IMR-90 (cell line): ENCODE measurements at regions not wholly inside any gene's neighbourhood (a gene's known extent, or its start where the extent isn't known, plus 50 kb on each side); places are given as distances from the start of the nearest gene placed in this dataset.

Experiments used
- ATAC-seq: fragments of 200-7000 bp; cut with Tn5 transposase; 2 replicates; pipeline ENCODE4 v1.9.1; 2020; ENCODE audit warnings: low read depth, mild to moderate bottlenecking, moderate library complexity
- BruUV-seq: library from RNA; stranded (reverse); fragments of 400-500 nt; replicated peaks from 2 replicates; lab custom pipeline; 2021; lab: Mats Ljungman, UMichigan
- CTCF ChIA-PET: fragments of 300-600 bp; formaldehyde crosslinking; extraction: SDS; loops from one replicate; lab custom pipeline; 2021; ENCODE audit warnings: antibody characterized with exemption; lab: Yijun Ruan, JAX
- POLR2A ChIA-PET: fragments of 300-600 bp; sonication (Branson Sonifier 250); formaldehyde crosslinking; loops from one replicate; lab custom pipeline; 2022; ENCODE audit warnings: antibody characterized with exemption; ENCODE audit not compliant: unreplicated experiment; lab: Charles Lee
- DNase-seq: peaks from one replicate; pipeline ENCODE4 v3.0.0; 2013
- H2AFZ ChIP-seq: replicated peaks from 2 replicates; pipeline ENCODE3; 2013; ENCODE audit warnings: low read length, mild to moderate bottlenecking; ENCODE audit not compliant: poor library complexity
- H2AK5ac ChIP-seq: 2 replicates; pipeline ENCODE4 v1.6.1; 2013; ENCODE audit warnings: low read depth, low read length, inconsistent platforms
- H2AK9ac ChIP-seq: replicated peaks from 2 replicates; pipeline ENCODE3; 2013; ENCODE audit warnings: mild to moderate bottlenecking, low read depth, low read length, moderate library complexity; ENCODE audit not compliant: poor library complexity
- H2BK120ac ChIP-seq: 2 replicates; pipeline ENCODE4 v1.6.1; 2013; ENCODE audit warnings: low read depth, low read length, inconsistent platforms
- H2BK15ac ChIP-seq: 3 replicates; pipeline ENCODE4 v1.6.1; 2013; ENCODE audit warnings: low read depth, low read length, inconsistent platforms
- H2BK20ac ChIP-seq: 2 replicates; pipeline ENCODE4 v1.6.1; 2013; ENCODE audit warnings: low read depth, mild to moderate bottlenecking, inconsistent platforms, low read length, moderate library complexity
- H2BK5ac ChIP-seq: 2 replicates; pipeline ENCODE4 v1.6.1; 2013; ENCODE audit warnings: mild to moderate bottlenecking, low read depth, low read length, inconsistent platforms; ENCODE audit not compliant: poor library complexity, severe bottlenecking
- H3K14ac ChIP-seq: replicated peaks from 2 replicates; pipeline ENCODE4 v1.6.1; 2013; ENCODE audit warnings: low read depth, low read length, inconsistent platforms
- H3K18ac ChIP-seq: 2 replicates; pipeline ENCODE4 v1.6.1; 2013; ENCODE audit warnings: low read depth, low read length, control low read depth
- H3K23ac ChIP-seq: 2 replicates; pipeline ENCODE4 v1.6.1; 2013; ENCODE audit warnings: low read depth, low read length, inconsistent platforms
- H3K27ac ChIP-seq: 2 replicates; pipeline ENCODE4 v1.5.1; 2013; ENCODE audit warnings: mild to moderate bottlenecking, control low read depth, low read length; ENCODE audit not compliant: insufficient read depth
- H3K27me3 ChIP-seq: 2 replicates; pipeline ENCODE4 v1.6.1; 2013; ENCODE audit warnings: low read length; ENCODE audit not compliant: control insufficient read depth, insufficient read depth
- H3K36me3 ChIP-seq: 2 replicates; pipeline ENCODE4 v1.6.1; 2013; ENCODE audit warnings: low read length, mixed read lengths; ENCODE audit not compliant: control insufficient read depth, insufficient read depth
- H3K4ac ChIP-seq: 2 replicates; pipeline ENCODE4 v1.6.1; 2013; ENCODE audit warnings: low read depth, low read length, inconsistent platforms
- H3K4me1 ChIP-seq: 2 replicates; pipeline ENCODE4 v1.6.1; 2013; ENCODE audit warnings: low read length, mixed read lengths; ENCODE audit not compliant: control insufficient read depth, insufficient read depth
- H3K4me2 ChIP-seq: 2 replicates; pipeline ENCODE4 v1.6.1; 2013; ENCODE audit warnings: low read depth, mild to moderate bottlenecking, control low read depth, low read length, moderate library complexity
- H3K4me3 ChIP-seq: 2 replicates; pipeline ENCODE4 v1.5.1; 2013; ENCODE audit warnings: low read depth, mild to moderate bottlenecking, control low read depth, low read length, moderate library complexity; ENCODE audit not compliant: insufficient read depth
- H3K56ac ChIP-seq: 2 replicates; pipeline ENCODE4 v1.6.1; 2013; ENCODE audit warnings: low read length, inconsistent platforms; ENCODE audit not compliant: insufficient read depth; ENCODE audit errors: extremely low read depth
- H3K79me1 ChIP-seq, 2 experiments: 2 replicates each; pipeline ENCODE4 v1.6.1; 2013; ENCODE audit warnings: low read length in 2 of 2, inconsistent platforms in 1 of 2, low read depth in 1 of 2
- H3K9ac ChIP-seq: 2 replicates; pipeline ENCODE4 v1.6.1; 2013; ENCODE audit warnings: low read depth, low read length, control low read depth
- H3K9me1 ChIP-seq: 2 replicates; pipeline ENCODE4 v1.6.1; 2013; ENCODE audit warnings: low read length, inconsistent platforms; ENCODE audit not compliant: insufficient read depth
- H3K9me3 ChIP-seq: 2 replicates; pipeline ENCODE4 v1.6.1; 2013; ENCODE audit warnings: low read length; ENCODE audit not compliant: control insufficient read depth, insufficient read depth
- H4K20me1 ChIP-seq: 2 replicates; pipeline ENCODE4 v1.6.1; 2013; ENCODE audit warnings: low read length, inconsistent platforms; ENCODE audit not compliant: insufficient read depth
- H4K5ac ChIP-seq: 2 replicates; pipeline ENCODE4 v1.6.1; 2013; ENCODE audit warnings: mild to moderate bottlenecking, low read depth, low read length, control low read depth
- H4K8ac ChIP-seq, 2 experiments: 2 replicates each; pipeline ENCODE4 v1.6.1; 2013; ENCODE audit warnings: low read depth in 2 of 2, low read length in 2 of 2, control low read depth in 1 of 2, inconsistent platforms in 1 of 2
- H4K91ac ChIP-seq: 2 replicates; pipeline ENCODE4 v1.6.1; 2013; ENCODE audit warnings: low read depth, low read length, inconsistent platforms; ENCODE audit not compliant: insufficient read depth
- BHLHE40 ChIP-seq: fragments of 150-350 bp; IDR thresholded peaks from 2 replicates; pipeline ENCODE4 v1.6.1; 2016; ENCODE audit warnings: mild to moderate bottlenecking, low read depth, low read length
- MAFK ChIP-seq: IDR thresholded peaks from 2 replicates; pipeline ENCODE4 v1.6.1; 2012; ENCODE audit warnings: low read depth, low read length, improper control_type of control experiment
- MXI1 ChIP-seq: IDR thresholded peaks from 2 replicates; pipeline ENCODE4 v1.6.1; 2012; ENCODE audit warnings: low read depth, mild to moderate bottlenecking, low read length, moderate library complexity, borderline replicate concordance
- RAD21 ChIP-seq: IDR thresholded peaks from 2 replicates; pipeline ENCODE4 v1.6.1; 2012; ENCODE audit warnings: low read length, improper control_type of control experiment
- RCOR1 ChIP-seq: IDR thresholded peaks from 2 replicates; pipeline ENCODE4 v1.6.1; 2012; ENCODE audit warnings: mild to moderate bottlenecking, low read length, improper control_type of control experiment; ENCODE audit not compliant: insufficient replicate concordance
- RFX5 ChIP-seq: IDR thresholded peaks from 2 replicates; pipeline ENCODE4 v1.8.0; 2012; ENCODE audit warnings: low read depth, mild to moderate bottlenecking, low read length, moderate library complexity
- WGBS, 2 experiments: methylation state at CpG; one replicate each; pipeline versions ENCODE4 v1.1.5 to v1.1.7; 2013; ENCODE audit warnings: missing lambda C conversion rate in 2 of 2; ENCODE audit not compliant: insufficient read length in 1 of 2; ENCODE audit errors: extremely low coverage in 2 of 2; 5-methylcytosine and 5-hydroxymethylcytosine counted together
- dilution Hi-C: fragments of 300-500 bp; cut with HindIII; formaldehyde crosslinking; loops from one replicate; pipeline ENCODE4 v1.14.3; 2018; ENCODE audit warnings: low sequenced_read_pairs; ENCODE audit not compliant: unreplicated experiment
- in situ Hi-C: fragments of 300-500 bp; cut with MboI; formaldehyde crosslinking; loops from 3 replicates; pipeline ENCODE4 v1.14.3; 2019; ENCODE audit warnings: low sequenced_read_pairs, inconsistent platforms, mixed read lengths
- intact Hi-C: fragments of 100-400 bp; cut with micrococcal nuclease; formaldehyde crosslinking; loops from 2 replicates; pipeline ENCODE4 v1.10.0; 2022
- TF ChIP-seq, protein P1 (sequence below): fragments of 150-350 bp; IDR thresholded peaks from 2 replicates; pipeline ENCODE4 v1.6.1; 2016; ENCODE audit warnings: low read depth, mild to moderate bottlenecking, low read length, moderate library complexity, borderline replicate concordance

DNA sequence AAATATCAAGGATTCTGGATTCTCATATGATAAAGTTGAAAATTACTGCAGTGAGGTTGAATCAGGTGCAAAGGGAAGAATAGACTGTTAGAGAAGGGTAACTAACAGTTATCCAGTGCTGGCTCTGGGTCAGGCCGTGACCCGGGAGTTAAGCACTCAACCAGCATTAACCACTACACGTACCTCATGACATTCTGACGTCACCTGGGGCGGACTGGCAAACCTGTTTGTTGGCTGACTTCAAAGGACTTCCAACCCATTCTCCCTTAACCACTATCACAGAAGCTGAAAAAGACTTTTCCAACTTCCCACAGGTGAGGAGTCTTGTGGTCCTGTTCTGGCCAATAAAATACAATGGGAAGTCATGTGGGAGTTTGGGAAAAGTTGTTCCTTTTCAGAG lies 268.9 kb downstream of the ENC1 start:
- ChIA-PET POLR2A (no interaction called here), CTCF (no interaction called here)
- TF ChIP-seq BHLHE40 (no peak), MAFK (no peak), MXI1 (no peak), RAD21 (no peak), RCOR1 (no peak), RFX5 (no peak)
- TF ChIP-seq, protein P1, sequence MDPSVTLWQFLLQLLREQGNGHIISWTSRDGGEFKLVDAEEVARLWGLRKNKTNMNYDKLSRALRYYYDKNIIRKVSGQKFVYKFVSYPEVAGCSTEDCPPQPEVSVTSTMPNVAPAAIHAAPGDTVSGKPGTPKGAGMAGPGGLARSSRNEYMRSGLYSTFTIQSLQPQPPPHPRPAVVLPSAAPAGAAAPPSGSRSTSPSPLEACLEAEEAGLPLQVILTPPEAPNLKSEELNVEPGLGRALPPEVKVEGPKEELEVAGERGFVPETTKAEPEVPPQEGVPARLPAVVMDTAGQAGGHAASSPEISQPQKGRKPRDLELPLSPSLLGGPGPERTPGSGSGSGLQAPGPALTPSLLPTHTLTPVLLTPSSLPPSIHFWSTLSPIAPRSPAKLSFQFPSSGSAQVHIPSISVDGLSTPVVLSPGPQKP, result no peak
- Histone ChIP-seq H3K9me1 (no peaks in the 10 kb centered on the region), H3K23ac (no peak overlapping the region), H3K79me1 (no peaks in the 10 kb centered on the region), H3K14ac (no peak overlapping the region), H4K20me1 (no peaks in the 10 kb centered on the region), H3K4me1 (no peaks in the 10 kb centered on the region), H3K27ac (no peak overlapping the region), H4K8ac (no peak overlapping the region), H2AK5ac (no peak overlapping the region), H2BK5ac (no peak overlapping the region), H3K4me2 (no peak overlapping the region), H3K9me3 (no peaks in the 10 kb centered on the region), H2BK20ac (no peak overlapping the region), H3K18ac (no peak overlapping the region), H2AFZ (no peak overlapping the region), H3K4me3 (no peak overlapping the region), H4K5ac (no peak overlapping the region), H2AK9ac (no peak overlapping the region), H3K27me3 (peaks cover 11% of the 10 kb centered on the region), H3K9ac (no peak overlapping the region), H2BK120ac (no peak overlapping the region), H2BK15ac (no peak overlapping the region), H4K91ac (no peak overlapping the region), H3K36me3 (no peaks in the 10 kb centered on the region), H3K56ac (no peak overlapping the region), H3K4ac (no peak overlapping the region)
- dilution Hi-C loops (no loop called here), intact Hi-C loops (loop anchor here (5.0 kb wide), 1 partner anchor 159 kb away; no protein-coding TSS in a partner anchor), in situ Hi-C loops (no loop called here)
- BruUV-seq, result no TSS peak
- DNase-seq, result no peak
- WGBS, 2 experiments, result 92% methylated on average over 3 of the region's 5 CpGs; no CpG with 5 or more reads in 1 of the 2 experiments
- no peak for ATAC-seq
